ENCODE measurements at regions not wholly inside any gene's neighbourhood (a gene's known extent, or its start where the extent isn't known, plus 50 kb on each side); places are given as distances from the start of the nearest gene placed in this dataset.

GRCh38 chr7:26008428-26008827 lies 143.6 kb upstream of the NFE2L3 start:
- Histone ChIP-seq H3K36me3 (ENCODE audit: control insufficient read depth in 1 of 2, insufficient read depth in 2 of 2, low read length in 2 of 2) (no peaks in the 10 kb centered on the region), H3K4me3 (ENCODE audit: low read depth in 1 of 2, low read length in 2 of 2) (no peak overlapping the region), H3K27me3 (ENCODE audit: control insufficient read depth in 1 of 2, insufficient read depth in 2 of 2, low read length in 2 of 2) (no peaks in the 10 kb centered on the region), H3K9me3 (ENCODE audit: control insufficient read depth in 1 of 2, low read length in 2 of 2) (no peaks in the 10 kb centered on the region), H3K27ac (ENCODE audit: low read depth, low read length) (no peak overlapping the region), H3K4me1 (ENCODE audit: control insufficient read depth in 1 of 2, insufficient read depth in 2 of 2, low read length in 2 of 2) (peaks cover 11 to 28% of the 10 kb centered on the region in 2 donors), H3K9ac (ENCODE audit: low read depth in 1 of 2, low read length in 2 of 2) (no peak overlapping the region)

- no peak overlapping the region for H3K27ac ChIP-seq (ENCODE audit: low read depth, low read length)
These were observed 140.8 kb upstream of the NFE2L3 start for GRCh38 chr7:26011039-26011696.

GRCh38 chr7:26013551-26014083 lies 138.4 kb upstream of the NFE2L3 start:
- no peaks in the 10 kb centered on the region for H3K36me3 ChIP-seq (ENCODE audit: control insufficient read depth in 1 of 2, insufficient read depth in 2 of 2, low read length in 2 of 2)
- H3K9me3 ChIP-seq (ENCODE audit: control insufficient read depth in 1 of 2, low read length in 2 of 2) = peaks cover 2 to 4% of the 10 kb centered on the region in 2 donors
- H3K4me3 ChIP-seq (ENCODE audit: low read depth in 1 of 2, low read length in 2 of 2) = no peak overlapping the region
- no peak overlapping the region for H3K27ac ChIP-seq (ENCODE audit: low read depth, low read length)
- peaks cover 0 to 3% of the 10 kb centered on the region in 2 donors for H3K27me3 ChIP-seq (ENCODE audit: control insufficient read depth in 1 of 2, insufficient read depth in 2 of 2, low read length in 2 of 2)
- H3K9ac ChIP-seq (ENCODE audit: low read depth in 1 of 2, low read length in 2 of 2) = no peak overlapping the region
- H3K4me1 ChIP-seq (ENCODE audit: control insufficient read depth in 1 of 2, insufficient read depth in 2 of 2, low read length in 2 of 2) = no peaks in the 10 kb centered on the region

More at GRCh38 chr7:26011039-26011696, 140.8 kb upstream of the NFE2L3 start:
- no peaks in the 10 kb centered on the region for H3K36me3 ChIP-seq (ENCODE audit: control insufficient read depth in 1 of 2, insufficient read depth in 2 of 2, low read length in 2 of 2)
- H3K27me3 ChIP-seq (ENCODE audit: control insufficient read depth in 1 of 2, insufficient read depth in 2 of 2, low read length in 2 of 2) = no peaks in the 10 kb centered on the region
- peaks cover 6 to 11% of the 10 kb centered on the region in 2 donors for H3K4me1 ChIP-seq (ENCODE audit: control insufficient read depth in 1 of 2, insufficient read depth in 2 of 2, low read length in 2 of 2)
- H3K9ac ChIP-seq (ENCODE audit: low read depth in 1 of 2, low read length in 2 of 2) = no peak overlapping the region
- no peak overlapping the region for H3K4me3 ChIP-seq (ENCODE audit: low read depth in 1 of 2, low read length in 2 of 2)
- peaks cover 2 to 3% of the 10 kb centered on the region in 2 donors for H3K9me3 ChIP-seq (ENCODE audit: control insufficient read depth in 1 of 2, low read length in 2 of 2)

- no peaks in the 10 kb centered on the region for H3K4me1 ChIP-seq (ENCODE audit: control insufficient read depth in 1 of 2, insufficient read depth in 2 of 2, low read length in 2 of 2)
- H3K36me3 ChIP-seq (ENCODE audit: control insufficient read depth in 1 of 2, insufficient read depth in 2 of 2, low read length in 2 of 2) = no peaks in the 10 kb centered on the region
- H3K27me3 ChIP-seq (ENCODE audit: control insufficient read depth in 1 of 2, insufficient read depth in 2 of 2, low read length in 2 of 2) = peaks cover 0 to 5% of the 10 kb centered on the region in 2 donors
- H3K9me3 ChIP-seq (ENCODE audit: control insufficient read depth in 1 of 2, low read length in 2 of 2) = no peaks in the 10 kb centered on the region
- no peak overlapping the region for H3K9ac ChIP-seq (ENCODE audit: low read depth in 1 of 2, low read length in 2 of 2)
- no peak overlapping the region for H3K4me3 ChIP-seq (ENCODE audit: low read depth in 1 of 2, low read length in 2 of 2)
- H3K27ac ChIP-seq (ENCODE audit: low read depth, low read length) = no peak overlapping the region
These were observed 129.0 kb upstream of the NFE2L3 start for GRCh38 chr7:26022982-26023381.

- Histone ChIP-seq H3K27me3 (ENCODE audit: control insufficient read depth in 1 of 2, insufficient read depth in 2 of 2, low read length in 2 of 2) (peaks cover 0 to 3% of the 10 kb centered on the region in 2 donors), H3K4me3 (ENCODE audit: low read depth in 1 of 2, low read length in 2 of 2) (no peak overlapping the region), H3K4me1 (ENCODE audit: control insufficient read depth in 1 of 2, insufficient read depth in 2 of 2, low read length in 2 of 2) (peaks cover 3 to 5% of the 10 kb centered on the region in 2 donors), H3K27ac (ENCODE audit: low read depth, low read length) (no peak overlapping the region), H3K9ac (ENCODE audit: low read depth in 1 of 2, low read length in 2 of 2) (no peak overlapping the region), H3K36me3 (ENCODE audit: control insufficient read depth in 1 of 2, insufficient read depth in 2 of 2, low read length in 2 of 2) (no peaks in the 10 kb centered on the region), H3K9me3 (ENCODE audit: control insufficient read depth in 1 of 2, low read length in 2 of 2) (no peaks in the 10 kb centered on the region)
These were observed 122.1 kb upstream of the NFE2L3 start for GRCh38 chr7:26029911-26030310.

- Histone ChIP-seq H3K36me3 (ENCODE audit: control insufficient read depth in 1 of 2, insufficient read depth in 2 of 2, low read length in 2 of 2) (no peaks in the 10 kb centered on the region), H3K27me3 (ENCODE audit: control insufficient read depth in 1 of 2, insufficient read depth in 2 of 2, low read length in 2 of 2) (peaks cover 0 to 3% of the 10 kb centered on the region in 2 donors), H3K27ac (ENCODE audit: low read depth, low read length) (no peak overlapping the region), H3K9me3 (ENCODE audit: control insufficient read depth in 1 of 2, low read length in 2 of 2) (no peaks in the 10 kb centered on the region), H3K9ac (ENCODE audit: low read depth in 1 of 2, low read length in 2 of 2) (no peak overlapping the region), H3K4me1 (ENCODE audit: control insufficient read depth in 1 of 2, insufficient read depth in 2 of 2, low read length in 2 of 2) (peaks cover 3 to 8% of the 10 kb centered on the region in 2 donors), H3K4me3 (ENCODE audit: low read depth in 1 of 2, low read length in 2 of 2) (no peak overlapping the region)
These were observed 117.6 kb upstream of the NFE2L3 start for GRCh38 chr7:26034391-26034790.

- no peaks in the 10 kb centered on the region for H3K36me3 ChIP-seq (ENCODE audit: control insufficient read depth in 1 of 2, insufficient read depth in 2 of 2, low read length in 2 of 2)
- no peaks in the 10 kb centered on the region for H3K9me3 ChIP-seq (ENCODE audit: control insufficient read depth in 1 of 2, low read length in 2 of 2)
- H3K4me1 ChIP-seq (ENCODE audit: control insufficient read depth in 1 of 2, insufficient read depth in 2 of 2, low read length in 2 of 2) = peaks cover 0 to 8% of the 10 kb centered on the region in 2 donors
- no peak overlapping the region for H3K9ac ChIP-seq (ENCODE audit: low read depth in 1 of 2, low read length in 2 of 2)
- no peak overlapping the region for H3K4me3 ChIP-seq (ENCODE audit: low read depth in 1 of 2, low read length in 2 of 2)
- no peak overlapping the region for H3K27ac ChIP-seq (ENCODE audit: low read depth, low read length)
- H3K27me3 ChIP-seq (ENCODE audit: control insufficient read depth in 1 of 2, insufficient read depth in 2 of 2, low read length in 2 of 2) = peaks cover 3 to 5% of the 10 kb centered on the region in 2 donors
These were observed 116.4 kb upstream of the NFE2L3 start for GRCh38 chr7:26035552-26035951.

GRCh38 chr7:26036092-26036491 lies 115.9 kb upstream of the NFE2L3 start:
- H3K27ac ChIP-seq (ENCODE audit: low read depth, low read length) = no peak overlapping the region
- H3K9me3 ChIP-seq (ENCODE audit: control insufficient read depth in 1 of 2, low read length in 2 of 2) = no peaks in the 10 kb centered on the region
- peaks cover 0 to 8% of the 10 kb centered on the region in 2 donors for H3K4me1 ChIP-seq (ENCODE audit: control insufficient read depth in 1 of 2, insufficient read depth in 2 of 2, low read length in 2 of 2)
- no peaks in the 10 kb centered on the region for H3K36me3 ChIP-seq (ENCODE audit: control insufficient read depth in 1 of 2, insufficient read depth in 2 of 2, low read length in 2 of 2)
- peaks cover 3 to 5% of the 10 kb centered on the region in 2 donors for H3K27me3 ChIP-seq (ENCODE audit: control insufficient read depth in 1 of 2, insufficient read depth in 2 of 2, low read length in 2 of 2)
- no peak overlapping the region for H3K4me3 ChIP-seq (ENCODE audit: low read depth in 1 of 2, low read length in 2 of 2)
- no peak overlapping the region for H3K9ac ChIP-seq (ENCODE audit: low read depth in 1 of 2, low read length in 2 of 2)

GRCh38 chr7:26038201-26038990 lies 113.6 kb upstream of the NFE2L3 start:
- H3K9me3 ChIP-seq (ENCODE audit: control insufficient read depth in 1 of 2, low read length in 2 of 2) = no peaks in the 10 kb centered on the region
- H3K4me3 ChIP-seq (ENCODE audit: low read depth in 1 of 2, low read length in 2 of 2) = no peak overlapping the region
- H3K9ac ChIP-seq (ENCODE audit: low read depth in 1 of 2, low read length in 2 of 2) = no peak overlapping the region
- peaks cover under 1 to 5% of the 10 kb centered on the region in 2 donors for H3K27me3 ChIP-seq (ENCODE audit: control insufficient read depth in 1 of 2, insufficient read depth in 2 of 2, low read length in 2 of 2)
- H3K36me3 ChIP-seq (ENCODE audit: control insufficient read depth in 1 of 2, insufficient read depth in 2 of 2, low read length in 2 of 2) = no peaks in the 10 kb centered on the region
- no peak overlapping the region for H3K27ac ChIP-seq (ENCODE audit: low read depth, low read length)
- peaks cover 0 to 8% of the 10 kb centered on the region in 2 donors for H3K4me1 ChIP-seq (ENCODE audit: control insufficient read depth in 1 of 2, insufficient read depth in 2 of 2, low read length in 2 of 2)

- H3K9me3 ChIP-seq (ENCODE audit: control insufficient read depth in 1 of 2, low read length in 2 of 2) = no peaks in the 10 kb centered on the region
- no peak overlapping the region for H3K9ac ChIP-seq (ENCODE audit: low read depth in 1 of 2, low read length in 2 of 2)
- H3K27ac ChIP-seq (ENCODE audit: low read depth, low read length) = no peak overlapping the region
- peaks cover 0 to 5% of the 10 kb centered on the region in 2 donors for H3K27me3 ChIP-seq (ENCODE audit: control insufficient read depth in 1 of 2, insufficient read depth in 2 of 2, low read length in 2 of 2)
- H3K4me3 ChIP-seq (ENCODE audit: low read depth in 1 of 2, low read length in 2 of 2) = no peak overlapping the region
- H3K4me1 ChIP-seq (ENCODE audit: control insufficient read depth in 1 of 2, insufficient read depth in 2 of 2, low read length in 2 of 2) = peaks cover 0 to 1% of the 10 kb centered on the region in 2 donors
- no peaks in the 10 kb centered on the region for H3K36me3 ChIP-seq (ENCODE audit: control insufficient read depth in 1 of 2, insufficient read depth in 2 of 2, low read length in 2 of 2)
These were observed 111.9 kb upstream of the NFE2L3 start for GRCh38 chr7:26040085-26040484.
